ENCODE measurements at regions not wholly inside any gene's neighbourhood (a gene's known extent, or its start where the extent isn't known, plus 50 kb on each side); places are given as distances from the start of the nearest gene placed in this dataset.

- DNase-seq = no peak
- H3K27ac ChIP-seq = no peak overlapping the region
- H3K4me1 ChIP-seq (ENCODE audit: insufficient read depth) = peaks cover 1% of the 10 kb centered on the region
- H3K36me3 ChIP-seq = no peaks in the 10 kb centered on the region
- no peak overlapping the region for H3K4me3 ChIP-seq
- no peaks in the 10 kb centered on the region for H3K9me3 ChIP-seq
- TF ChIP-seq EP300 (IDR thresholded peaks at IDR 0.05) (no peak), CTCF (IDR thresholded peaks at IDR 0.05) (no peak), POLR2A (IDR thresholded peaks at IDR 0.05) (no peak)
- H3K27me3 ChIP-seq = no peaks in the 10 kb centered on the region
- intact Hi-C loops (cut with DNase I) = no loop called here
Observed at GRCh38 chr4:125072269-125072668, 242.5 kb upstream of the FAT4 start.

DNA sequence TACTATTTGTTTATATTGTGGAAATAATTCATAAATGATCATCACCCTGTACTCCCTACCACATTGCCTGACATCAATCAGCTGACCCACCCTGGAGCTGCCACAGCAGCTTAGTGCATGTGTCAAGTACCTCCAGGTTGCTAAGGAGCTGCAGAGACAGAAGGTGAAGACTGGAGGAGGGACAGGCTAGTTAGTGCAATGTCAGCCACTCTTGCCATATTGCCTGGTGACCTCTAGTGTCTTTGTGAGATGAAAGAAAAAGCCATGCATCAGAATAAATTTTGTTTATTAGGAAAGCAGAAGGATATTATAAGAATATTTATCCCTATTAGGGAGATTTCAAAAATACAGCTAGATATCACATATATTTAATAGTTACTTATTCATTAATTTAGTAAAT lies 243.9 kb upstream of the FAT4 start:
- TF ChIP-seq EP300 (IDR thresholded peaks at IDR 0.05) (no peak), CTCF (IDR thresholded peaks at IDR 0.05) (no peak), POLR2A (IDR thresholded peaks at IDR 0.05) (no peak)
- no peaks in the 10 kb centered on the region for H3K27me3 ChIP-seq
- no peaks in the 10 kb centered on the region for H3K36me3 ChIP-seq
- no peaks in the 10 kb centered on the region for H3K4me1 ChIP-seq (ENCODE audit: insufficient read depth)
- DNase-seq = no peak
- H3K4me3 ChIP-seq = no peak overlapping the region
- H3K27ac ChIP-seq = no peak overlapping the region
- intact Hi-C loops (cut with DNase I) = no loop called here
- no peaks in the 10 kb centered on the region for H3K9me3 ChIP-seq

DNA sequence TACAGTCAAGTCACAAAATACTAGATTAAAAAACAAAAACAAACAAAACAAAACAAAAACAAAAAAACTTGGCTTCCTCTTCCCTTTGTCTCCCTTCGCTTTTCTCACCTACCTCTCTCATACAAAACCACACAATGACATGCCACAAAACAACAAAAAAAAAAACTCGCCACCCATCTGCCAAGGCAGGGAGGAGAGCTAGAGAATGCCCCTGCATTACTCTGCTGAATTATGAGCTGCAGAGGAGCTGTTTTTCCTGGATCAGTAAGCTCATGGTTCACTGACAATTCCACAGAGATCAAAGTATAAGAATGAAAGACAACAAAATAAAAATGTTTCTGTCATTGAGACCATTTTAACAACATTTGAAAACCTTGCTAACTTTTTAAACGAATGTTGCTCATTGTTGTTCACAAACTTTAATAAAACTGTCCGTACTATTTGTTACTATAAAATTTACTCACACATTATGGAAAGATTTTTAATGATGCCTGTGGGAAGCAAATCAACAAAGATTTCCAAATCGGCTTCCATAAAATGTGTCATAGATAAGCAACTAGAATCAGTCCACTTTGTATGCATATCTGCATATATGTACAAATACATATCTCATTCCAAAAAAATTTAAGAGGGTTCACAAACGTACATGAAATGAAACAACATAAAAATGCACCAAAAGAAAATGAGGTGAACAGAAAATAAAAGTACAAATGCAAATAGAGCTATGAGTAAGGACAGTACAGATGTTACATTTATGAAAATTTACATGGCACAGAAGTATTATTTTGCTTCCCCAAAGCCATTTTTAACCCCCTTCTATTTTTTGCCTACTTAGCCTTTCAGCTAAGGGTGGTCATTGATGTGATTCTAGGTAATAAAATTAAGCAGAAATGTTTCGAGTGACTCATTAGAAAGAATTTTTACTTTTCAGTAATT lies 252.4 kb upstream of the FAT4 start:
- Histone ChIP-seq H3K27me3 (no peaks in the 10 kb centered on the region), H3K36me3 (no peaks in the 10 kb centered on the region), H3K4me1 (ENCODE audit: insufficient read depth) (no peaks in the 10 kb centered on the region), H3K4me3 (no peak overlapping the region), H3K9me3 (no peaks in the 10 kb centered on the region), H3K27ac (no peak overlapping the region)
- intact Hi-C loops (cut with DNase I) = no loop called here
- WGBS, 3 donors = 60 to 62% (median 61%) methylated on average over 7 of the region's 7 CpGs
- DNase-seq = no peak
- TF ChIP-seq EP300 (IDR thresholded peaks at IDR 0.05) (no peak), CTCF (IDR thresholded peaks at IDR 0.05) (no peak)

GRCh38 chr4:125060376-125060775 lies 254.4 kb upstream of the FAT4 start:
- no peak for DNase-seq
- Histone ChIP-seq H3K36me3 (no peaks in the 10 kb centered on the region), H3K9me3 (no peaks in the 10 kb centered on the region), H3K4me3 (no peak overlapping the region), H3K27ac (no peak overlapping the region), H3K27me3 (no peaks in the 10 kb centered on the region), H3K4me1 (ENCODE audit: insufficient read depth) (no peaks in the 10 kb centered on the region)
- intact Hi-C loops (cut with DNase I) = no loop called here
- 62 to 91% (median 69%) methylated on average over 2 of the region's 2 CpGs for WGBS, 3 donors
- TF ChIP-seq CTCF (IDR thresholded peaks at IDR 0.05) (no peak), POLR2A (IDR thresholded peaks at IDR 0.05) (no peak), EP300 (IDR thresholded peaks at IDR 0.05) (no peak)
